A673 (cell line): ENCODE measurements at regions not wholly inside any gene's neighbourhood (a gene's known extent, or its start where the extent isn't known, plus 50 kb on each side); places are given as distances from the start of the nearest gene placed in this dataset.

Experiments used
- BruUV-seq: library from RNA; stranded (reverse); fragments of 400-500 nt; replicated peaks from 2 replicates; lab custom pipeline; 2021; lab: Mats Ljungman, UMichigan
- CTCF ChIA-PET: fragments of 300-600 bp; sonication (Branson Sonifier 250); formaldehyde crosslinking; loops from one replicate; lab custom pipeline; 2022; ENCODE audit warnings: antibody characterized with exemption; lab: Charles Lee
- POLR2A ChIA-PET: fragments of 300-600 bp; sonication (Branson Sonifier 250); formaldehyde crosslinking; loops from one replicate; lab custom pipeline; 2022; ENCODE audit warnings: antibody characterized with exemption; ENCODE audit not compliant: low non-redundant PET; lab: Charles Lee
- DNase-seq: peaks from one replicate; pipeline ENCODE4 v3.0.0-alpha.2; 2015; ENCODE audit warnings: low spot score
- H3K27ac ChIP-seq: fragments of 200-600 bp; sonication (generic); 2 replicates; pipeline ENCODE4 v1.5.1; 2016; ENCODE audit warnings: mixed run types, low read depth, mild to moderate bottlenecking, mixed read lengths, antibody characterized with exemption, low read length; ENCODE audit not compliant: poor library complexity, severe bottlenecking
- H3K27me3 ChIP-seq: fragments of 200-600 bp; sonication (generic); replicated peaks from 2 replicates; pipeline ENCODE4 v1.6.1; 2017; ENCODE audit warnings: mixed run types, low read depth, mild to moderate bottlenecking, mixed read lengths, antibody characterized with exemption, low read length; ENCODE audit not compliant: insufficient read depth, poor library complexity
- H3K36me3 ChIP-seq: fragments of 200-600 bp; sonication (generic); 2 replicates; pipeline ENCODE4 v1.6.1; 2016; ENCODE audit warnings: mixed run types, mild to moderate bottlenecking, mixed read lengths, antibody characterized with exemption, low read length; ENCODE audit not compliant: insufficient read depth, poor library complexity, severe bottlenecking
- H3K4me1 ChIP-seq: fragments of 200-600 bp; sonication (generic); 2 replicates; pipeline ENCODE4 v1.6.1; 2017; ENCODE audit warnings: mixed run types, mild to moderate bottlenecking, mixed read lengths, antibody characterized with exemption, low read length; ENCODE audit not compliant: insufficient read depth, poor library complexity, severe bottlenecking
- H3K4me3 ChIP-seq: fragments of 200-600 bp; sonication (generic); 2 replicates; pipeline ENCODE4 v1.5.1; 2016; ENCODE audit warnings: low read depth, mixed run types, mild to moderate bottlenecking, mixed read lengths, low read length; ENCODE audit not compliant: poor library complexity, severe bottlenecking
- H3K9me3 ChIP-seq: fragments of 200-600 bp; sonication (generic); 2 replicates; pipeline ENCODE4 v1.6.1; 2016; ENCODE audit warnings: mixed run types, low read depth, mild to moderate bottlenecking, mixed read lengths, antibody characterized with exemption, low read length; ENCODE audit not compliant: poor library complexity, severe bottlenecking
- EZH2 ChIP-seq: fragments of 200-600 bp; sonication (generic); IDR thresholded peaks from 2 replicates; pipeline ENCODE4 v1.6.1; 2017; ENCODE audit warnings: borderline replicate concordance, low read depth, mild to moderate bottlenecking, mixed read lengths, antibody characterized with exemption, low read length; ENCODE audit not compliant: poor library complexity, severe bottlenecking
- intact Hi-C: fragments of 100-400 bp; cut with micrococcal nuclease; formaldehyde crosslinking; loops from one replicate; pipeline ENCODE4 v1.10.0; 2022; ENCODE audit not compliant: unreplicated experiment
- TF ChIP-seq, protein P1 (sequence below): fragments of 300-800, 200-600 bp; sonication (generic); conservative IDR thresholded peaks from 2 replicates; pipeline ENCODE4 v1.5.1; 2017; ENCODE audit warnings: low read depth, mild to moderate bottlenecking, antibody characterized with exemption, low read length, moderate library complexity, mixed read lengths

DNA sequence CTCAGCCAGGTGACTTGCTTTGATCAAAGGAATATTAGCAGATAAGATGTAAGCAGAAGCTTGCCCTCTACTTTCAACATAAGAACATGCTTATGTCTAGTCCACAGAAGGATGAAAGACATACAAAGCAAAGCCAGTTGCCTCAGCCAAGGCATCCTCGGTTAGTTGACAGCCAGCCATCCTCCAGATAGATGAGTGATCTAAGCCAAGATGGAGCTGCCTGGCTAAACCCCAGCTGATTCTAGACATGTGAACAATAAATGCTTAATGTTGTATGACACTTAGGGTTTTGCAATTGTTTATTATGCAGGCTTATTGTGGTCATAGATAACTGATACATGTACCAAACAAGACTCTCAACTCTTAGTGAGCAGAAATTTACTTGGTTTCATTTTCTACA is 157.6 kb upstream of the TMTC2 start:
- H3K4me1 ChIP-seq: no peaks in the 10 kb centered on the region
- no peak overlapping the region for H3K27ac ChIP-seq
- H3K36me3 ChIP-seq: no peaks in the 10 kb centered on the region
- intact Hi-C loops: loop anchor here (5.0 to 10.0 kb wide), 4 partner anchors 98 to 1973 kb away; no protein-coding TSS in a partner anchor
- peaks cover 8% of the 10 kb centered on the region for H3K27me3 ChIP-seq
- CTCF ChIA-PET: interaction anchor here (0.6 kb wide), 1 partner anchor 9 kb away, joined by 3 read pairs; no protein-coding TSS in a partner anchor
- POLR2A ChIA-PET: no interaction called here
- no peaks in the 10 kb centered on the region for H3K9me3 ChIP-seq
- H3K4me3 ChIP-seq: no peak overlapping the region
- no peak for DNase-seq
- BruUV-seq: no TSS peak
- no peak for TF ChIP-seq EZH2
- TF ChIP-seq, protein P1, sequence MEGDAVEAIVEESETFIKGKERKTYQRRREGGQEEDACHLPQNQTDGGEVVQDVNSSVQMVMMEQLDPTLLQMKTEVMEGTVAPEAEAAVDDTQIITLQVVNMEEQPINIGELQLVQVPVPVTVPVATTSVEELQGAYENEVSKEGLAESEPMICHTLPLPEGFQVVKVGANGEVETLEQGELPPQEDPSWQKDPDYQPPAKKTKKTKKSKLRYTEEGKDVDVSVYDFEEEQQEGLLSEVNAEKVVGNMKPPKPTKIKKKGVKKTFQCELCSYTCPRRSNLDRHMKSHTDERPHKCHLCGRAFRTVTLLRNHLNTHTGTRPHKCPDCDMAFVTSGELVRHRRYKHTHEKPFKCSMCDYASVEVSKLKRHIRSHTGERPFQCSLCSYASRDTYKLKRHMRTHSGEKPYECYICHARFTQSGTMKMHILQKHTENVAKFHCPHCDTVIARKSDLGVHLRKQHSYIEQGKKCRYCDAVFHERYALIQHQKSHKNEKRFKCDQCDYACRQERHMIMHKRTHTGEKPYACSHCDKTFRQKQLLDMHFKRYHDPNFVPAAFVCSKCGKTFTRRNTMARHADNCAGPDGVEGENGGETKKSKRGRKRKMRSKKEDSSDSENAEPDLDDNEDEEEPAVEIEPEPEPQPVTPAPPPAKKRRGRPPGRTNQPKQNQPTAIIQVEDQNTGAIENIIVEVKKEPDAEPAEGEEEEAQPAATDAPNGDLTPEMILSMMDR: no peak

DNA sequence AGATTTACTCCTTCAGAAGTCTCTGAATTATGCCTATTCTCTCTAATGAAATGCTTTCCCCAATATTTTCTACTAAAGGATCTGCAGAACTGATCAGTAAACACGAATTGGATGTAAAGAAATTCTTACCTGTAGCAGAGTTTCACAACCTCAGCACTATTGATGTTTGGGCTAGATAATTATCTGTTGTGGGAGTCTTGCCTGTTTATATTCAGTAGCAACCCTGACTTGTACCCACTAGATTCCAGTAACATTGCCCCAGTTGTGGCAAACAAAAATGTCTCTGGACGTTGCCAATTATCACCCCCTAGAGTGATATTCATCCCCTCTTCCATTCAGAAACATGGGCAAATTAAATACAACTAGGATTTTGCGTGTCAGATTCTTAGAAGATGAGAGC is 156.8 kb upstream of the TMTC2 start:
- BruUV-seq: no TSS peak
- CTCF ChIA-PET: no interaction called here
- Histone ChIP-seq H3K9me3 (no peaks in the 10 kb centered on the region), H3K4me3 (no peak overlapping the region), H3K36me3 (no peaks in the 10 kb centered on the region), H3K27me3 (peaks cover 8% of the 10 kb centered on the region), H3K4me1 (no peaks in the 10 kb centered on the region), H3K27ac (no peak overlapping the region)
- DNase-seq: no peak
- intact Hi-C loops: loop anchor here (5.0 to 10.0 kb wide), 4 partner anchors 97 to 1972 kb away; no protein-coding TSS in a partner anchor
- POLR2A ChIA-PET: no interaction called here
- no peak for TF ChIP-seq EZH2
- TF ChIP-seq, protein P1: no peak

DNA sequence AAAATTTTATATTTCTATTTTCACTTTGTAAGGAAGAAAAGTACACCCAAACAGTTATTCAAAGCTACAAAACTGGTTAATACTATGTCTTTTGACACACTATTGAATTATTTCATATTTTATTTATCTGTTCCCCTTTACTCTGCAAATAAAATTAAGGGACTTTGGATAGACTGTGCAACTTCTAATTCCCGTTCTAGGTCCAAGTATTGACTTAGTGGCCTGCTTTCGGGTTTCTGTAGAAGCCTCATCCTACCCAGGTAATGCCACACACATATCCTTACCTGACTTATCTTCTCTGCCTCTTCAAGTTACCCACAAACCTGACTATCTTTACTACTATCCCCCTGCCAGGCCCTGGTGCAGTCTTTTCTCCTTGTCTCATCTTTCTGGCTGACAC is 156.3 kb upstream of the TMTC2 start:
- no peak for TF ChIP-seq EZH2
- TF ChIP-seq, protein P1: no peak
- Histone ChIP-seq H3K27ac (no peak overlapping the region), H3K4me3 (no peak overlapping the region), H3K4me1 (no peaks in the 10 kb centered on the region), H3K9me3 (no peaks in the 10 kb centered on the region), H3K27me3 (peaks cover 8% of the 10 kb centered on the region), H3K36me3 (no peaks in the 10 kb centered on the region)
- CTCF ChIA-PET: no interaction called here
- intact Hi-C loops: no loop called here
- POLR2A ChIA-PET: no interaction called here
- no TSS peak for BruUV-seq
- DNase-seq: no peak
